Epithelial cell of esophagus (primary cell): ENCODE measurements at regions not wholly inside any gene's neighbourhood (a gene's known extent, or its start where the extent isn't known, plus 50 kb on each side); places are given as distances from the start of the nearest gene placed in this dataset.

Experiments used
- DNase-seq: peaks from one replicate; pipeline ENCODE4 v3.0.0; 2010; ENCODE audit warnings: low read depth
- H3K4me3 ChIP-seq: 2 replicates; pipeline ENCODE4 v1.5.1; 2011; ENCODE audit warnings: mild to moderate bottlenecking, low read length, control low read depth
- CTCF ChIP-seq: IDR thresholded peaks from 2 replicates; pipeline ENCODE4 v1.5.1; 2011; ENCODE audit warnings: low read depth, mild to moderate bottlenecking, low read length, control low read depth, inconsistent platforms; ENCODE audit not compliant: insufficient read depth; ENCODE audit errors: missing control alignments

DNA sequence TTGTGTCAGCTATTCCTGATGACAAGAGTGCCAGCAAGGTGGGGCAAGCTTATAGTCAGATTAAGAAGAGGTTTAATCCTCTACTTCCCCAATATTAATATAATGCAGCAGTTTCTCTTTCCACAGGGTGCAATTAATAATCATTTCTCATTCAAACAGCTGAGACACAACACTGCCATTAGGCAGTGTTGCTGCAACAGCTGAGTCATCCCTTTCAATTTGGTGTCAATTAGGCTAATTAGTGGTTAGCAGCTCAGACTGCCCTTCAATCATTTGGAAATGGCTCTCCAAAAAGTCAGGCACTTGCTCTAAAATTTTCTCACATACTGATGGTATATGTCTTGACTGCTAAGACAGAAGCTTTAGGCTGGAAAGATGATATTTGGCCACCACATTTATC lies 265.7 kb upstream of the FAM241A start:
- no peak for TF ChIP-seq CTCF
- DNase-seq: peak; percentile 9

GRCh38 chr4:111880116-111880515 lies 265.1 kb upstream of the FAM241A start:
- no peak overlapping the region for H3K4me3 ChIP-seq
- no peak for TF ChIP-seq CTCF
- DNase-seq: no peak

More for the DNA sequence above, 265.7 kb upstream of the FAM241A start:
- no peak overlapping the region for H3K4me3 ChIP-seq

- DNase-seq: no peak
- TF ChIP-seq CTCF: no peak
These were observed 261.7 kb upstream of the FAM241A start for GRCh38 chr4:111883557-111883999.

GRCh38 chr4:111890412-111890811 lies 254.8 kb upstream of the FAM241A start:
- no peak for DNase-seq
- TF ChIP-seq CTCF: no peak
- H3K4me3 ChIP-seq: no peak overlapping the region

More at GRCh38 chr4:111883557-111883999, 261.7 kb upstream of the FAM241A start:
- H3K4me3 ChIP-seq: no peak overlapping the region

- no peak overlapping the region for H3K4me3 ChIP-seq
- TF ChIP-seq CTCF: no peak
- DNase-seq: no peak
These were observed 239.7 kb upstream of the FAM241A start for GRCh38 chr4:111905511-111905910.

- no peak for DNase-seq
- no peak for TF ChIP-seq CTCF
- H3K4me3 ChIP-seq: no peak overlapping the region
These were observed 225.6 kb upstream of the FAM241A start for GRCh38 chr4:111919639-111920038.

DNA sequence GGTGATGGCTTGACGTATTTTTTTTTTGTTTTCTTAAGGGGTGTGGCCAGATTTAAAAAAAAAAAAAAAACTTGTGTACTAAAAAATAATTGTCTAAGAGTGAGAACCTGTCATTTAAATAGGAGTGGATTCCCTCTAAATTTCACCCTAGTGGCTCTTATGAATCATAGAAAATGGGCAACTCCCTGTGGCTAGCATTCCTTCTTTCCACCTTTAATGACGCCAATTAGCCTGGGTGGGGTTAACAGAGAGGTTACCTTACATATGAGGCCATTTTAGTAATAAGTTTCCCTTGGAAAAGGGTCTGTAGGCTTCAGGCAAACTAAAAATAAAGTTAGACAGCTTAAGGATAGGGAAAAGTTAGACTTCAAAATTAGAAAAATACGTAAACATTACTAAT lies 223.5 kb upstream of the FAM241A start:
- no peak overlapping the region for H3K4me3 ChIP-seq
- peak; percentile 13 for DNase-seq
- no peak for TF ChIP-seq CTCF
